OCI-LY7 (cell line): ENCODE measurements at regions not wholly inside any gene's neighbourhood (a gene's known extent, or its start where the extent isn't known, plus 50 kb on each side); places are given as distances from the start of the nearest gene placed in this dataset.

Experiments
- BruUV-seq: library from RNA; stranded (reverse); fragments of 400-500 nt; replicated peaks from 2 replicates; lab custom pipeline; 2021; lab: Mats Ljungman, UMichigan
- CTCF ChIA-PET: fragments of 300-600 bp; sonication (Branson Sonifier 250); formaldehyde crosslinking; loops from one replicate; lab custom pipeline; 2022; ENCODE audit warnings: antibody characterized with exemption; ENCODE audit not compliant: unreplicated experiment; lab: Charles Lee
- POLR2A ChIA-PET: fragments of 300-600 bp; sonication (Branson Sonifier 250); formaldehyde crosslinking; loops from one replicate; lab custom pipeline; 2022; ENCODE audit warnings: antibody characterized with exemption; lab: Charles Lee
- DNase-seq: peaks from one replicate; pipeline ENCODE4 v3.0.0-alpha.2; 2015; ENCODE audit warnings: low spot score
- H2AFZ ChIP-seq: fragments of 200-600 bp; sonication (generic), shearing (Covaris generic); 2 replicates; pipeline ENCODE4 v1.6.1; 2014; ENCODE audit warnings: mild to moderate bottlenecking, antibody characterized with exemption, low read length, moderate library complexity
- H3K27ac ChIP-seq: fragments of 200-600 bp; sonication (generic); 2 replicates; pipeline ENCODE4 v1.5.1; 2014; ENCODE audit warnings: mixed run types, low read depth, mild to moderate bottlenecking, moderate library complexity, low read length, inconsistent platforms; ENCODE audit not compliant: poor library complexity, severe bottlenecking
- H3K36me3 ChIP-seq: fragments of 200-600 bp; sonication (generic); 2 replicates; pipeline ENCODE4 v1.6.1; 2014; ENCODE audit warnings: mild to moderate bottlenecking, antibody characterized with exemption, low read length, moderate library complexity, mixed read lengths; ENCODE audit not compliant: insufficient read depth
- H3K4me1 ChIP-seq: fragments of 200-600 bp; sonication (generic); 2 replicates; pipeline ENCODE4 v1.5.1; 2014; ENCODE audit warnings: mild to moderate bottlenecking, low read length; ENCODE audit not compliant: insufficient read depth, poor library complexity, severe bottlenecking
- H3K4me2 ChIP-seq: fragments of 200-600 bp; sonication (generic); 2 replicates; pipeline ENCODE4 v1.6.1; 2014; ENCODE audit warnings: mild to moderate bottlenecking, low read length
- H3K4me3 ChIP-seq: fragments of 200-600 bp; sonication (generic); 2 replicates; pipeline ENCODE4 v1.5.1; 2014; ENCODE audit warnings: mild to moderate bottlenecking, low read depth, low read length; ENCODE audit not compliant: poor library complexity, severe bottlenecking
- H3K79me2 ChIP-seq: fragments of 200-600 bp; sonication (generic); 2 replicates; pipeline ENCODE4 v1.6.1; 2016; ENCODE audit warnings: low read depth, mild to moderate bottlenecking, low read length, moderate library complexity, mixed read lengths; ENCODE audit not compliant: insufficient read depth
- H3K9me2 ChIP-seq: fragments of 200-600 bp; sonication (generic); 2 replicates; pipeline ENCODE4 v1.6.1; 2016; ENCODE audit warnings: mild to moderate bottlenecking, low read length, mixed read lengths; ENCODE audit not compliant: insufficient read depth
- H3K9me3 ChIP-seq: fragments of 200-600 bp; sonication (generic); 2 replicates; pipeline ENCODE4 v1.6.1; 2014; ENCODE audit warnings: mild to moderate bottlenecking, mixed run types, low read length, mixed read lengths
- H4K20me1 ChIP-seq: fragments of 200-600 bp; sonication (generic); 2 replicates; pipeline ENCODE4 v1.6.1; 2014; ENCODE audit warnings: mild to moderate bottlenecking, antibody characterized with exemption, low read length, moderate library complexity, mixed read lengths; ENCODE audit not compliant: insufficient read depth
- CTCF ChIP-seq: fragments of 200-600 bp; sonication (generic); conservative IDR thresholded peaks from 2 replicates; pipeline ENCODE4 v1.5.1; 2014; ENCODE audit warnings: mild to moderate bottlenecking, antibody characterized with exemption, low read length, moderate library complexity, mixed read lengths
- EZH2phosphoT487 ChIP-seq: fragments of 200-600 bp; sonication (generic); IDR thresholded peaks from 2 replicates; pipeline ENCODE4 v1.6.1; 2018; ENCODE audit warnings: low read depth, borderline replicate concordance, mild to moderate bottlenecking, mixed run types, antibody characterized with exemption, low read length, moderate library complexity, mixed read lengths
- intact Hi-C: fragments of 100-400 bp; cut with micrococcal nuclease; formaldehyde crosslinking; loops from one replicate; pipeline ENCODE4 v1.10.0; 2022; ENCODE audit not compliant: unreplicated experiment

- Histone ChIP-seq H2AFZ (no peak overlapping the region), H3K4me1 (no peaks in the 10 kb centered on the region), H3K4me3 (no peak overlapping the region), H3K36me3 (no peaks in the 10 kb centered on the region), H4K20me1 (no peaks in the 10 kb centered on the region), H3K27ac (no peak overlapping the region), H3K79me2 (no peaks in the 10 kb centered on the region), H3K9me2 (no peaks in the 10 kb centered on the region), H3K4me2 (no peak overlapping the region), H3K9me3 (no peaks in the 10 kb centered on the region)
- BruUV-seq = no TSS peak
- POLR2A ChIA-PET = interaction anchor here (0.6 to 1.1 kb wide), 2 partner anchors 28 to 108 kb away, joined by 3 read pairs; no protein-coding TSS in a partner anchor
- TF ChIP-seq CTCF (no peak), EZH2phosphoT487 (no peak)
- intact Hi-C loops = no loop called here
- CTCF ChIA-PET = interaction anchor here (0.5 kb wide), 1 partner anchor 277 kb away, joined by 3 read pairs; no protein-coding TSS in a partner anchor
- DNase-seq = no peak
Observed at GRCh38 chr4:120629546-120630108, 292.9 kb downstream of the PRDM5 start.

GRCh38 chr4:120622601-120623000, 299.9 kb downstream of the PRDM5 start:
- DNase-seq = no peak
- intact Hi-C loops = no loop called here
- Histone ChIP-seq H3K4me1 (no peaks in the 10 kb centered on the region), H3K9me2 (no peaks in the 10 kb centered on the region), H2AFZ (no peak overlapping the region), H3K9me3 (no peaks in the 10 kb centered on the region), H3K79me2 (no peaks in the 10 kb centered on the region), H4K20me1 (no peaks in the 10 kb centered on the region), H3K36me3 (no peaks in the 10 kb centered on the region), H3K4me3 (no peak overlapping the region), H3K4me2 (no peak overlapping the region), H3K27ac (no peak overlapping the region)
- TF ChIP-seq EZH2phosphoT487 = no peak
- TF ChIP-seq CTCF = no peak
- ChIA-PET CTCF (no interaction called here), POLR2A (no interaction called here)
- no TSS peak for BruUV-seq

- no peak for DNase-seq
- ChIA-PET POLR2A (interaction anchor here (0.6 kb wide), 1 partner anchor 285 kb away, joined by 3 read pairs; no protein-coding TSS in a partner anchor), CTCF (no interaction called here)
- TF ChIP-seq CTCF (no peak), EZH2phosphoT487 (no peak)
- Histone ChIP-seq H3K79me2 (no peaks in the 10 kb centered on the region), H4K20me1 (no peaks in the 10 kb centered on the region), H3K36me3 (no peaks in the 10 kb centered on the region), H2AFZ (no peak overlapping the region), H3K27ac (no peak overlapping the region), H3K4me3 (no peak overlapping the region), H3K4me1 (no peaks in the 10 kb centered on the region), H3K4me2 (no peak overlapping the region), H3K9me3 (no peaks in the 10 kb centered on the region), H3K9me2 (no peaks in the 10 kb centered on the region)
- intact Hi-C loops = no loop called here
- no TSS peak for BruUV-seq
Observed at GRCh38 chr4:120617171-120617570, 305.4 kb downstream of the PRDM5 start.
